HCT116 (cell line): ENCODE measurements at regions not wholly inside any gene's neighbourhood (a gene's known extent, or its start where the extent isn't known, plus 50 kb on each side); places are given as distances from the start of the nearest gene placed in this dataset.
A peak's percentile ranks its signal among the peaks of the same experiment; 100 is the strongest.
"Not testable (repeated sequence)": the region's sequence is repeated elsewhere in the genome, so short reads cannot be mapped to it uniquely, and the experiment has no call there.

Experiments used
- ATAC-seq: fragments of 200-7000 bp; cut with Tn5 transposase; 2 replicates; pipeline ENCODE4 v1.9.1; 2020; ENCODE audit warnings: mild to moderate bottlenecking, moderate library complexity
- BruUV-seq: library from RNA; stranded (reverse); fragments of 400-500 nt; replicated peaks from 2 replicates; lab custom pipeline; 2021; lab: Mats Ljungman, UMichigan
- CTCF ChIA-PET: fragments of 300-600 bp; sonication (Branson Sonifier 250); formaldehyde crosslinking; loops from one replicate; lab custom pipeline; 2021; ENCODE audit warnings: antibody characterized with exemption; lab: Charles Lee
- POLR2A ChIA-PET: fragments of 300-600, 350-600 bp; sonication (Branson Sonifier 250); formaldehyde crosslinking; loops from one replicate; lab custom pipeline; 2021; ENCODE audit warnings: antibody characterized with exemption; lab: Charles Lee
- RAD21 ChIA-PET, 2 experiments: fragments of 300-600 bp; sonication (Branson Sonifier 250); formaldehyde crosslinking; loops; one replicate each; lab custom pipeline; 2023; ENCODE audit warnings: low total read pairs in 2 of 2; ENCODE audit not compliant: uncharacterized antibody in 2 of 2, unreplicated experiment in 2 of 2, low non-redundant PET in 1 of 2; lab: Charles Lee
- DNase-seq: peaks from one replicate; pipeline ENCODE4 v3.0.0-alpha.2; 2010; ENCODE audit warnings: low read depth, low spot score
- H2AFZ ChIP-seq: fragments of 200-600 bp; shearing (Covaris generic), sonication (generic); 2 replicates; pipeline ENCODE4 v1.6.1; 2017; ENCODE audit warnings: low read depth, mixed run types, mixed read lengths, antibody characterized with exemption, low read length; ENCODE audit not compliant: poor library complexity, severe bottlenecking
- H3K27ac ChIP-seq: 2 replicates; pipeline ENCODE4 v1.5.1; 2012; ENCODE audit warnings: low read depth, low read length
- H3K27me3 ChIP-seq: fragments of 200-600 bp; sonication (generic); 2 replicates; pipeline ENCODE4 v1.6.1; 2016; ENCODE audit warnings: mixed run types, low read length, mixed read lengths; ENCODE audit not compliant: insufficient read depth
- H3K36me3 ChIP-seq, 2 experiments: fragments of 200-500 bp in 1 of 2; fragments of 200-600 bp in 1 of 2; sonication (Bioruptor generic) in 1 of 2; sonication (generic) in 1 of 2; 2 replicates each; pipeline versions ENCODE4 v1.5.1 to v1.6.1; 2014 to 2016; ENCODE audit warnings: low read length in 2 of 2, inconsistent platforms in 1 of 2, mixed read lengths in 1 of 2, mixed run types in 1 of 2; ENCODE audit not compliant: insufficient read depth in 2 of 2, control insufficient read depth in 1 of 2
- H3K4me1 ChIP-seq, 2 experiments: fragments of 200-600 bp in 1 of 2; sonication (generic) in 1 of 2; 2 replicates each; pipeline versions ENCODE4 v1.5.1 to v1.6.1; 2012 to 2017; ENCODE audit warnings: low read length in 2 of 2, inconsistent platforms in 1 of 2, mild to moderate bottlenecking in 1 of 2, mixed read lengths in 1 of 2, mixed run types in 1 of 2, moderate library complexity in 1 of 2; ENCODE audit not compliant: insufficient read depth in 2 of 2, control insufficient read depth in 1 of 2
- H3K4me2 ChIP-seq: fragments of 200-600 bp; sonication (generic); 2 replicates; pipeline ENCODE4 v1.6.1; 2017; ENCODE audit warnings: mixed run types, low read length, mixed read lengths
- H3K4me3 ChIP-seq, 2 experiments: fragments of 200-600 bp in 1 of 2; sonication (generic) in 1 of 2; replicated peaks in 1 of 2; 2 replicates each; pipeline ENCODE4 v1.5.1; 2011 to 2016; ENCODE audit warnings: low read length in 2 of 2, control low read depth in 1 of 2, low read depth in 1 of 2, mild to moderate bottlenecking in 1 of 2, mixed read lengths in 1 of 2, mixed run types in 1 of 2
- H3K79me2 ChIP-seq: fragments of 200-600 bp; sonication (generic); 2 replicates; pipeline ENCODE4 v1.6.1; 2017; ENCODE audit warnings: mild to moderate bottlenecking, mixed run types, low read length, moderate library complexity, mixed read lengths; ENCODE audit not compliant: insufficient read depth
- H3K9ac ChIP-seq: fragments of 200-600 bp; sonication (generic); 2 replicates; pipeline ENCODE4 v1.6.1; 2016; ENCODE audit warnings: low read length, mixed read lengths
- H3K9me2 ChIP-seq: fragments of 200-600 bp; sonication (generic), shearing (Covaris generic); 2 replicates; pipeline ENCODE4 v1.6.1; 2017; ENCODE audit warnings: mixed run types, mild to moderate bottlenecking, moderate library complexity; ENCODE audit not compliant: insufficient read depth
- H3K9me3 ChIP-seq, 2 experiments: fragments of 200-500 bp in 1 of 2; fragments of 200-600 bp in 1 of 2; sonication (Bioruptor generic) in 1 of 2; sonication (generic) in 1 of 2; 2 replicates each; pipeline ENCODE4 v1.6.1; 2014 to 2017; ENCODE audit warnings: low read length in 2 of 2, mixed read lengths in 2 of 2, inconsistent platforms in 1 of 2, low read depth in 1 of 2, mild to moderate bottlenecking in 1 of 2, mixed run types in 1 of 2, moderate library complexity in 1 of 2; ENCODE audit not compliant: control insufficient read depth in 1 of 2, insufficient read depth in 1 of 2
- H4K20me1 ChIP-seq: fragments of 200-600 bp; sonication (generic), shearing (Covaris generic); 2 replicates; pipeline ENCODE4 v1.6.1; 2017; ENCODE audit warnings: mixed run types, mild to moderate bottlenecking, moderate library complexity; ENCODE audit not compliant: insufficient read depth
- EGR1 ChIP-seq: IDR thresholded peaks from 2 replicates; pipeline ENCODE4 v1.6.1; 2012; ENCODE audit warnings: low read depth
- EZH2 ChIP-seq: fragments of 200-600 bp; sonication (generic); IDR thresholded peaks from 2 replicates; pipeline ENCODE4 v1.6.1; 2017; ENCODE audit warnings: antibody characterized with exemption, mixed run types
- FOSL1 ChIP-seq: IDR thresholded peaks from 2 replicates; pipeline ENCODE4 v1.6.1; 2012; ENCODE audit warnings: low read depth
- JUND ChIP-seq: IDR thresholded peaks from 2 replicates; pipeline ENCODE4 v1.6.1; 2012
- MAX ChIP-seq: IDR thresholded peaks from 2 replicates; pipeline ENCODE4 v1.6.1; 2012
- RAD21 ChIP-seq: IDR thresholded peaks from 2 replicates; pipeline ENCODE4 v1.6.1; 2012; ENCODE audit warnings: low read depth, mild to moderate bottlenecking
- SP1 ChIP-seq: IDR thresholded peaks from 2 replicates; pipeline ENCODE4 v1.6.1; 2012; ENCODE audit warnings: low read depth
- intact Hi-C: fragments of 100-400 bp; cut with micrococcal nuclease; formaldehyde crosslinking; loops from 2 replicates; pipeline ENCODE4 v1.10.0; 2022

DNA sequence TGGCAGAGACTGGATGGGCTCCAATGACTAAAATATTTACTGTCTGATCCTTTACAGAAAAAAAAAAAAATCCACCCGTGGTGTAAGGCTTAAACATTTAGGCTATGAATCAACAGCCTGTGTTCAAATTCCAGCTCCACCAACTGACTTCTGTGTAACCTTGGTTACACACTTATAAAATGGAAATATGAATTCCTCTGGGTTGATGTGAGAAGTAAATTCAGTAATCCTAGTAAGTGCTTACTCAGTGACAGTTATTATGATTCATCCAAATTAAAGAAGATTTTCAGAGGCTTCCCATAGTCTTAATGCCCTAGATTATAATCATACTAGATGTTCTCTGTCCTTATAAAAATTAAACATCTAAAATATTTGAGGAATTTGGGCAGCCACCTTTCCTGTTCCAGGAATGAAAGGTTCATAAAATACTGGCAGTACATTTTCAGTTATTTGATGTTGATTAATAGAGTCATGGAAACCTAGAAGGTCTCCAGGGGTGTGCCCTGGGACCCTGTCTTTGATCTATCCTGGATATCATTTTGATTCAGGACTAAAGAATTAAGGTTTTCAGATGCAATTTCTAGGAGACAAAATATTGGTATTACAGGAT lies 180.3 kb upstream of the ZNF217 start:
- DNase-seq (peak; percentile 60), ATAC-seq (peak; percentile 70)
- H3K4me2 ChIP-seq: peak overlapping the region; percentile 68
- no TSS peak for BruUV-seq
- peak; percentile 45 for TF ChIP-seq JUND
- TF ChIP-seq FOSL1: peak; percentile 65
- no peak for TF ChIP-seq EGR1
- TF ChIP-seq EZH2: no peak
- no peak for TF ChIP-seq MAX
- 0 out of 2 replicates have a peak, but pooled peaks have one; percentile 3 for TF ChIP-seq RAD21
- TF ChIP-seq SP1: peak; percentile 43; the same call in 1 of the 2 replicates
- H3K36me3 ChIP-seq: no peaks in the 10 kb centered on the region
- peaks cover 29 to 46% of the 10 kb centered on the region in 2 experiments for H3K4me1 ChIP-seq
- H3K27ac ChIP-seq: peak overlapping the region; percentile 93
- H3K4me3 ChIP-seq: peak overlapping the region in 1 of 2 experiments; percentile 15; a peak in 1 of 4 replicates
- intact Hi-C loops: no loop called here
- ChIA-PET CTCF (no interaction called here), RAD21 (no interaction called here), POLR2A (interaction anchor here (0.7 to 1.5 kb wide), 2 partner anchors 21 to 25 kb away, joined by 3 to 5 read pairs; no protein-coding TSS in a partner anchor)
- no peaks in the 10 kb centered on the region for H3K27me3 ChIP-seq
- H3K9me2 ChIP-seq: no peaks in the 10 kb centered on the region
- H3K9me3 ChIP-seq: no peaks in the 10 kb centered on the region
- peak overlapping the region; percentile 63 for H3K9ac ChIP-seq
- H2AFZ ChIP-seq: peak overlapping the region; percentile 70
- H3K79me2 ChIP-seq: no peaks in the 10 kb centered on the region
- no peaks in the 10 kb centered on the region for H4K20me1 ChIP-seq

DNA sequence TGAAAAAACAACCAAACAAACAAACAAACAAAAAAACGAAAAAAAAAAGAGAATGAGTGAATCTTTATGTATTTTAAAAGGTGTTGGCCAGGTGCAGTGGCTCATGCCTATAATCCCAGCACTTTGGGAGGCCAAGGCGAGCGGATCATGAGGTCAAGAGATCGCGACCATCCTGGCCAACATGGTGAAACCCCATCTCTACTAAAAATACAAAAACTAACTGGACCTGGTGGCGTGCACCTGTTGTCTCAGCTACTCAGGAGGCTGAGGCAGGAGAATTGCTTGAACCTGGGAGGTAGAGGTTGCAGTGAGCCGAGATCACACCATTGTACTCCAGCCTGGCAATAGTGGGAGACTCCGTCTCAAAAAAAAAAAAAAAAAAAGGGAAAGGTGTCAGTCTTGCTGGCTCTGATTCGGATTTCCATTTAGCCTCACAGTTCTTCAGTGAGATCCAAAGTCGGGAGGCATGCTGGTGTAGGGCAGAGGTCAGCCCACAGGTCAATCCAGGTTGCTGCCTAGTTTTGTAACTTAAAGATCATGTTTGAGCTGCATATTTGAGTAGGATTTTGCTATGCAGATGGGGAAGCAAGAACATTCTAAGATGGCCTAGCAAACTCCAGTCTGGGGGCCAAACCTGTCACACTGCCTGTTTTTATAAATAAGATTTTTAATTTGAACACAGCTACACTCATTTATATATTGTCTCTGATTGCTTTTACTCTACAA lies 179.6 kb upstream of the ZNF217 start:
- H3K9me2 ChIP-seq, DNase-seq, BruUV-seq, H4K20me1 ChIP-seq, H3K9me3 ChIP-seq, intact Hi-C loops, H3K27me3 ChIP-seq, RAD21 ChIA-PET, CTCF ChIA-PET, H3K79me2 ChIP-seq, H3K36me3 ChIP-seq: not testable (repeated sequence)
- Histone ChIP-seq H3K4me2 (peak overlapping the region; percentile 68), H3K27ac (peak overlapping the region; percentile 93), H3K4me1 (peaks cover 32 to 46% of the 10 kb centered on the region in 2 experiments), H3K9ac (peak overlapping the region; percentile 63), H3K4me3 (peak overlapping the region in 1 of 2 experiments; percentile 4; a peak in 1 of 4 replicates), H2AFZ (peak overlapping the region; percentile 58)
- POLR2A ChIA-PET: interaction anchor here (0.7 kb wide), 1 partner anchor 20 kb away, joined by 5 read pairs; no protein-coding TSS in a partner anchor
- peak; percentile 7; the same call in 1 of the 2 replicates for ATAC-seq
